H1 (cell line): ENCODE measurements at regions not wholly inside any gene's neighbourhood (a gene's known extent, or its start where the extent isn't known, plus 50 kb on each side); places are given as distances from the start of the nearest gene placed in this dataset.

Experiments
- CTCF ChIA-PET: fragments of 300-600 bp; sonication (Branson Sonifier 250); formaldehyde crosslinking; loops from one replicate; lab custom pipeline; 2021; ENCODE audit not compliant: partially characterized antibody; lab: Charles Lee
- POLR2A ChIA-PET: fragments of 300-600 bp; sonication (Branson Sonifier 250); formaldehyde crosslinking; loops from one replicate; lab custom pipeline; 2021; ENCODE audit warnings: inconsistent platforms; ENCODE audit not compliant: partially characterized antibody; lab: Charles Lee
- DNase-seq, 2 experiments: peaks; one replicate each; pipeline versions ENCODE4 v3.0.0 to v3.0.0-alpha.2; 2010 to 2022; ENCODE audit warnings: low spot score in 2 of 2, low read depth in 1 of 2, mixed read lengths in 1 of 2
- FAIRE-seq: peaks from 2 replicates; lab custom pipeline; 2011; peaks lifted over from hg19 to GRCh38; lab: Jason Lieb, UNC
- H2AFZ ChIP-seq: 2 replicates; pipeline ENCODE4 v1.8.1; 2012; ENCODE audit warnings: low read length, inconsistent platforms
- H2AK5ac ChIP-seq: 2 replicates; pipeline ENCODE4 v1.6.1; 2013; ENCODE audit warnings: low read depth, low read length
- H2BK120ac ChIP-seq: replicated peaks from 2 replicates; pipeline ENCODE3; 2013; ENCODE audit warnings: low read depth, low read length, inconsistent platforms
- H2BK12ac ChIP-seq: 2 replicates; pipeline ENCODE4 v1.6.1; 2013; ENCODE audit warnings: low read depth, low read length
- H2BK15ac ChIP-seq: 2 replicates; pipeline ENCODE4 v1.6.1; 2013; ENCODE audit warnings: low read length
- H2BK20ac ChIP-seq: 2 replicates; pipeline ENCODE4 v1.6.1; 2013; ENCODE audit warnings: low read length
- H2BK5ac ChIP-seq: 2 replicates; pipeline ENCODE4 v1.6.1; 2013; ENCODE audit warnings: low read depth, low read length
- H3K14ac ChIP-seq: 2 replicates; pipeline ENCODE4 v1.6.1; 2013; ENCODE audit warnings: inconsistent platforms; ENCODE audit not compliant: insufficient read length
- H3K18ac ChIP-seq: 2 replicates; pipeline ENCODE4 v1.6.1; 2013; ENCODE audit warnings: low read length; ENCODE audit errors: extremely low read depth
- H3K23ac ChIP-seq: 2 replicates; pipeline ENCODE4 v1.6.1; 2013; ENCODE audit warnings: inconsistent platforms; ENCODE audit not compliant: insufficient read length
- H3K23me2 ChIP-seq: 2 replicates; pipeline ENCODE4 v1.6.1; 2013; ENCODE audit warnings: low read depth, low read length
- H3K27ac ChIP-seq: 2 replicates; pipeline ENCODE4 v1.6.1; 2011; ENCODE audit warnings: low read depth, low read length, inconsistent platforms
- H3K27me3 ChIP-seq, 4 experiments: replicated peaks in 1 of 4; 1 replicate in 1 of 4; 2 replicates in 3 of 4; pipeline versions ENCODE4 v1.6.1 to v1.8.1; 2011 to 2013; ENCODE audit warnings: low read length in 3 of 4, mild to moderate bottlenecking in 3 of 4, inconsistent platforms in 2 of 4, mixed read lengths in 2 of 4, moderate library complexity in 1 of 4; ENCODE audit not compliant: control insufficient read depth in 3 of 4, insufficient read depth in 3 of 4; ENCODE audit errors: extremely low read depth in 1 of 4
- H3K36me3 ChIP-seq, 4 experiments: 2 replicates each; pipeline versions ENCODE4 v1.6.1 to v1.8.1; 2011 to 2013; ENCODE audit warnings: mild to moderate bottlenecking in 4 of 4, low read length in 3 of 4, moderate library complexity in 2 of 4, control low read depth in 1 of 4, inconsistent platforms in 1 of 4; ENCODE audit not compliant: insufficient read depth in 4 of 4, control insufficient read depth in 2 of 4
- H3K4ac ChIP-seq: replicated peaks from 2 replicates; pipeline ENCODE3; 2013; ENCODE audit warnings: low read length, low read depth, mixed read lengths, inconsistent platforms; ENCODE audit not compliant: insufficient read length
- H3K4me1 ChIP-seq, 4 experiments: replicated peaks in 1 of 4; 1 replicate in 1 of 4; 2 replicates in 3 of 4; pipeline versions ENCODE4 v1.6.1 to v1.8.1; 2011 to 2013; ENCODE audit warnings: low read length in 3 of 4, inconsistent platforms in 2 of 4, mixed read lengths in 1 of 4; ENCODE audit not compliant: insufficient read depth in 4 of 4, control insufficient read depth in 3 of 4
- H3K4me2 ChIP-seq, 2 experiments: 2 replicates each; pipeline versions ENCODE4 v1.6.1 to v1.8.1; 2011 to 2013; ENCODE audit warnings: low read depth in 2 of 2, low read length in 2 of 2, control low read depth in 1 of 2, inconsistent platforms in 1 of 2, mild to moderate bottlenecking in 1 of 2; ENCODE audit not compliant: insufficient read depth in 1 of 2
- H3K4me3 ChIP-seq, 4 experiments: fragments of 200-600, 300-600 bp in 1 of 4; sonication (generic), shearing (Covaris generic), sonication (Bioruptor Twin) in 1 of 4; 2 replicates each; pipeline versions ENCODE4 v1.5.1 to v1.8.1; 2011 to 2016; ENCODE audit warnings: low read length in 4 of 4, low read depth in 3 of 4, control low read depth in 2 of 4, inconsistent platforms in 2 of 4, mild to moderate bottlenecking in 2 of 4, mixed read lengths in 1 of 4, moderate library complexity in 1 of 4; ENCODE audit not compliant: insufficient read depth in 2 of 4; ENCODE audit errors: extremely low read depth in 1 of 4
- H3K56ac ChIP-seq: replicated peaks from 2 replicates; pipeline ENCODE3; 2013; ENCODE audit warnings: low read depth, mild to moderate bottlenecking, mixed read lengths, low read length, inconsistent platforms; ENCODE audit not compliant: insufficient read length
- H3K79me1 ChIP-seq: 2 replicates; pipeline ENCODE4 v1.6.1; 2013; ENCODE audit warnings: low read depth, low read length, control low read depth
- H3K79me2 ChIP-seq, 2 experiments: 2 replicates each; pipeline versions ENCODE4 v1.6.1 to v1.8.1; 2012 to 2013; ENCODE audit warnings: low read length in 2 of 2, mild to moderate bottlenecking in 2 of 2, inconsistent platforms in 1 of 2; ENCODE audit not compliant: insufficient read depth in 2 of 2, control insufficient read depth in 1 of 2
- H3K9ac ChIP-seq, 4 experiments: replicated peaks in 1 of 4; 1 replicate in 1 of 4; 2 replicates in 3 of 4; pipeline versions ENCODE4 v1.6.1 to v1.8.1; 2011 to 2013; ENCODE audit warnings: low read depth in 3 of 4, low read length in 3 of 4, control low read depth in 2 of 4, mild to moderate bottlenecking in 2 of 4, moderate library complexity in 2 of 4, inconsistent platforms in 1 of 4; ENCODE audit errors: extremely low read depth in 1 of 4
- H3K9me3 ChIP-seq, 2 experiments: 2 replicates each; pipeline versions ENCODE4 v1.6.1 to v1.8.1; 2012 to 2013; ENCODE audit warnings: mild to moderate bottlenecking in 2 of 2, moderate library complexity in 2 of 2, control low read depth in 1 of 2, inconsistent platforms in 1 of 2, low read depth in 1 of 2, low read length in 1 of 2, mixed read lengths in 1 of 2; ENCODE audit not compliant: insufficient read depth in 2 of 2
- H4K20me1 ChIP-seq, 2 experiments: replicated peaks in 1 of 2; 2 replicates each; pipeline versions ENCODE3 to v1.8.1; 2011 to 2013; ENCODE audit warnings: inconsistent platforms in 2 of 2, low read length in 2 of 2, mild to moderate bottlenecking in 1 of 2; ENCODE audit not compliant: insufficient read depth in 2 of 2, control insufficient read depth in 1 of 2
- H4K5ac ChIP-seq: 2 replicates; pipeline ENCODE4 v1.6.1; 2013; ENCODE audit warnings: low read length, low read depth, mixed read lengths, inconsistent platforms; ENCODE audit not compliant: insufficient read length
- H4K8ac ChIP-seq: 2 replicates; pipeline ENCODE4 v1.8.0; 2013; ENCODE audit warnings: mild to moderate bottlenecking, moderate library complexity, low read length, inconsistent platforms; ENCODE audit not compliant: insufficient read depth; ENCODE audit errors: extremely low read depth
- H4K91ac ChIP-seq: replicated peaks from 2 replicates; pipeline ENCODE3; 2013; ENCODE audit warnings: low read length, mixed read lengths, inconsistent platforms; ENCODE audit not compliant: insufficient read length
- ASH2L ChIP-seq: fragments of 200-600, 300-600 bp; sonication (generic); IDR thresholded peaks from one replicate; pipeline ENCODE4 v1.7.1; 2017; ENCODE audit warnings: low read length
- CHD1 ChIP-seq: IDR thresholded peaks from 2 replicates; pipeline ENCODE4 v1.6.1; 2012; ENCODE audit warnings: low read depth, low read length, improper control_type of control experiment
- EGR1 ChIP-seq: IDR thresholded peaks from 2 replicates; pipeline ENCODE4 v1.6.1; 2011; ENCODE audit warnings: low read depth, low read length, borderline replicate concordance
- GABPA ChIP-seq: IDR thresholded peaks from 2 replicates; pipeline ENCODE4 v1.6.1; 2011; ENCODE audit warnings: mild to moderate bottlenecking, low read length, moderate library complexity, borderline replicate concordance; ENCODE audit not compliant: insufficient read depth
- HDAC2 ChIP-seq, 2 experiments: fragments of 300-600 bp in 1 of 2; sonication (generic) in 1 of 2; IDR thresholded peaks; 2 replicates each; pipeline ENCODE4 v1.6.1; 2011 to 2012; ENCODE audit warnings: low read depth in 2 of 2, low read length in 2 of 2, mild to moderate bottlenecking in 2 of 2, moderate library complexity in 2 of 2, borderline replicate concordance in 1 of 2, inconsistent platforms in 1 of 2
- HDAC6 ChIP-seq: IDR thresholded peaks from one replicate; pipeline ENCODE4 v1.7.1; 2012; ENCODE audit warnings: low read depth, mild to moderate bottlenecking, inconsistent platforms, low read length, moderate library complexity
- KDM1A ChIP-seq: fragments of 200-600, 300-600 bp; sonication (generic); IDR thresholded peaks from 2 replicates; pipeline ENCODE4 v1.7.1; 2016; ENCODE audit warnings: mild to moderate bottlenecking, low read length, borderline replicate concordance
- MAFK ChIP-seq: IDR thresholded peaks from 2 replicates; pipeline ENCODE4 v1.6.1; 2012; ENCODE audit warnings: low read depth, mild to moderate bottlenecking, improper control_type of control experiment, low read length
- NANOG ChIP-seq: IDR thresholded peaks from 2 replicates; pipeline ENCODE4 v1.6.1; 2011; ENCODE audit warnings: low read length, low read depth, mild to moderate bottlenecking, inconsistent platforms; ENCODE audit not compliant: insufficient read depth, poor library complexity, severe bottlenecking
- POLR2A ChIP-seq, 2 experiments: IDR thresholded peaks; 1 replicate in 1 of 2; 2 replicates in 1 of 2; pipeline ENCODE4 v1.6.1; 2011; ENCODE audit warnings: low read depth in 2 of 2, low read length in 2 of 2, mild to moderate bottlenecking in 2 of 2; ENCODE audit errors: control extremely low read depth in 1 of 2
- RNF2 ChIP-seq: fragments of 200-900, 300-1000 bp; sonication (generic); IDR thresholded peaks from 2 replicates; pipeline ENCODE4 v1.7.1; 2016; ENCODE audit warnings: borderline replicate concordance, low read depth, mild to moderate bottlenecking, antibody characterized with exemption, low read length; ENCODE audit not compliant: poor library complexity, severe bottlenecking; ENCODE audit errors: missing control alignments
- RXRA ChIP-seq: IDR thresholded peaks from 2 replicates; pipeline ENCODE4 v1.6.1; 2011; ENCODE audit warnings: low read depth, mild to moderate bottlenecking, low read length, moderate library complexity; ENCODE audit not compliant: insufficient read depth
- SIX5 ChIP-seq: IDR thresholded peaks from 2 replicates; pipeline ENCODE4 v1.6.1; 2011; ENCODE audit warnings: mild to moderate bottlenecking, low read depth, low read length
- SRF ChIP-seq: IDR thresholded peaks from 2 replicates; pipeline ENCODE4 v1.6.1; 2011; ENCODE audit warnings: mild to moderate bottlenecking, low read depth, low read length, moderate library complexity
- YY1 ChIP-seq: IDR thresholded peaks from 2 replicates; pipeline ENCODE4 v1.6.1; 2011; ENCODE audit warnings: low read depth, mild to moderate bottlenecking, low read length
- ZNF274 ChIP-seq: IDR thresholded peaks from 2 replicates; pipeline ENCODE4 v1.7.0; 2012; ENCODE audit warnings: low read length, borderline replicate concordance; ENCODE audit errors: extremely low read depth
- WGBS, 2 experiments: shearing (Covaris generic) in 1 of 2; methylation state at CpG; one replicate each; pipeline versions ENCODE4 v1.1.6 to v1.1.7; 2013 to 2015; ENCODE audit warnings: low lambda C conversion rate in 2 of 2, mixed read lengths in 2 of 2, inconsistent platforms in 1 of 2, low coverage in 1 of 2, missing lambda C conversion rate in 1 of 2; ENCODE audit not compliant: insufficient replicate concordance in 2 of 2, insufficient coverage in 1 of 2, insufficient read length in 1 of 2; ENCODE audit errors: extremely low coverage in 1 of 2, missing lambda C conversion rate in 1 of 2; 5-methylcytosine and 5-hydroxymethylcytosine counted together

DNA sequence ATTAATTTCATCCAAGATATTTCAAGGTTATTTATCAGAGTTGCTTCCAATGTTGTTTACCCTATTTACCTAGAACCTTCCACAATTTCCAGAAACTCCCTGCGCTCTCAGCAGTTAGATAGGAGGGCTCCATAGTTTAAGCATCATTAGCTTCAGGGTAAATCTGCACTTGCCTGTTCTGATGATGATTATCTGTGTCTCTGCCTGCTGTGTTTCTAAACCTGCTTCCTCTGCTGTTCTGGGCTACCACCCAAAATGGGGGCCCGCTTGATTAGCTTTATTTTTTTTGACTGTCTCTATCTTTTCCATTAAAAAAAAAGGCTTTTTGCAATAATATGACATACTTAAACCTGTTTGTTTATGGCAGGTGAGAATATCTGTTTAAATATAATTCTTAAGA, 472.4 kb downstream of the DIPK2A start:
- Histone ChIP-seq H2BK15ac (no peak overlapping the region), H4K20me1 (no peaks in the 10 kb centered on the region), H3K36me3 (no peaks in the 10 kb centered on the region), H3K23ac (no peak overlapping the region), H3K56ac (no peak overlapping the region), H4K5ac (no peak overlapping the region), H3K4me2 (no peak overlapping the region), H4K91ac (no peak overlapping the region), H3K18ac (no peak overlapping the region), H2BK20ac (no peak overlapping the region), H3K79me2 (no peaks in the 10 kb centered on the region), H3K9ac (no peak overlapping the region), H3K79me1 (no peaks in the 10 kb centered on the region), H3K27ac (no peak overlapping the region), H2BK120ac (no peak overlapping the region), H2AK5ac (no peak overlapping the region), H3K14ac (no peak overlapping the region), H4K8ac (no peak overlapping the region), H3K9me3 (no peaks in the 10 kb centered on the region), H3K27me3 (peaks cover 0 to 1% (median 0%) of the 10 kb centered on the region in 4 experiments; a peak in 1 of 7 replicates), H2AFZ (no peak overlapping the region), H3K4ac (no peak overlapping the region), H2BK12ac (no peak overlapping the region), H3K4me3 (no peak overlapping the region), H3K4me1 (no peaks in the 10 kb centered on the region), H2BK5ac (no peak overlapping the region), H3K23me2 (no peaks in the 10 kb centered on the region)
- POLR2A ChIA-PET = no interaction called here
- 89% methylated on average over 2 of the region's 2 CpGs; no CpG with 5 or more reads in 1 of the 2 experiments for WGBS, 2 experiments
- CTCF ChIA-PET = no interaction called here
- DNase-seq = no peak
- FAIRE-seq = no peak
- TF ChIP-seq GABPA = no peak
- no peak for TF ChIP-seq SIX5
- no peak for TF ChIP-seq RXRA
- no peak for TF ChIP-seq KDM1A
- TF ChIP-seq RNF2 = no peak
- TF ChIP-seq SRF = no peak
- TF ChIP-seq EGR1 = no peak
- TF ChIP-seq NANOG = no peak
- no peak for TF ChIP-seq POLR2A (IDR thresholded peaks at IDR 0.05; ENCODE audit: control extremely low read depth in 1 of 2, low read depth in 2 of 2, low read length in 2 of 2)
- no peak for TF ChIP-seq ASH2L
- no peak for TF ChIP-seq ZNF274
- TF ChIP-seq YY1 = no peak
- no peak for TF ChIP-seq MAFK
- TF ChIP-seq HDAC6 = no peak
- TF ChIP-seq CHD1 = no peak
- TF ChIP-seq HDAC2 (IDR thresholded peaks at IDR 0.05; ENCODE audit: borderline replicate concordance in 1 of 2, low read depth in 2 of 2, low read length in 2 of 2) = no peak
